ELR (cell line): ENCODE measurements at regions not wholly inside any gene's neighbourhood (a gene's known extent, or its start where the extent isn't known, plus 50 kb on each side); places are given as distances from the start of the nearest gene placed in this dataset.
"Not testable (repeated sequence)": the region's sequence is repeated elsewhere in the genome, so short reads cannot be mapped to it uniquely, and the experiment has no call there.

Experiments
- DNase-seq: peaks from one replicate; pipeline ENCODE4 v3.0.0-alpha.2; 2015; ENCODE audit warnings: low read depth

DNA sequence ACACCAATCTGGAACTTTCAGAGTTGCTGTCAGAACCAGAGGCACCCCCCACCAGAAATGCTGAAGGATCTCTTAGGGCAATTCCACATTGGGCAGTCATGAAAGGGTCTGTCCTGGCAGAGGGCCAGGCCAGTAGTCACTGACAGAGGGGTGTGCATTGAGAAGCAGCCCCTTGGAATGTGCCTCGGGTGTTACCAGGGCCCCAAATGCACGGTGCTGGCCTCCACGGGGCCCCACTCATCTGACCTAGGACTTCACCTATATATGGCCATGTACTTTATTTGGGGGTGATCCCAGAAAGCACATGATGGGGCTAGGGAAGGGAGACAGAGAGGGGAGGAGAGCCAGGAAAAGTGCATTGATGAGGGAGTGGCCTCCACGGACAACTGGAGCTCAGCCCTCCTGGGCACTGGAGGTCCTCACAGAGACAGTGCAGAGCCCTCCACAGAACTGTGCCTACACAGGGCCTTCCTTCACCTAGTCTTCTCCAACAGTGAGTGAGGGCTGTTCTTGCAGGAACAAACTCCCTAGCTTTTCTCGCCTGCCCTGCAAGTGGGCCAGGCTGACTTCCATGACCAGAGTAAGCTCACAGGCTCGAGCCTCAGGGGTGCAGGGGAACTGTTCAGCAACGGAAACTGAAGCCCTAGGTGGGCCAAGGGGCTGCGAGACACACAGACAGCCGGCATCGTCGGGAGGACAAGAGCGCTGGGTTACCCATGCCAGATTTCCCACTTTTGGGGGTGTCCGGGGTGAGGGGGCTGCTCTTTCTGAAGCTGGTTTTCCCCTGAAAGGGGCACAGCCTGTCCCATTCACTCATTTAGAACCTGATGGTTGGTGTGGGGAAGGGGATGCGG is 136.2 kb downstream of the HMX1 start:
- no peak for DNase-seq

DNA sequence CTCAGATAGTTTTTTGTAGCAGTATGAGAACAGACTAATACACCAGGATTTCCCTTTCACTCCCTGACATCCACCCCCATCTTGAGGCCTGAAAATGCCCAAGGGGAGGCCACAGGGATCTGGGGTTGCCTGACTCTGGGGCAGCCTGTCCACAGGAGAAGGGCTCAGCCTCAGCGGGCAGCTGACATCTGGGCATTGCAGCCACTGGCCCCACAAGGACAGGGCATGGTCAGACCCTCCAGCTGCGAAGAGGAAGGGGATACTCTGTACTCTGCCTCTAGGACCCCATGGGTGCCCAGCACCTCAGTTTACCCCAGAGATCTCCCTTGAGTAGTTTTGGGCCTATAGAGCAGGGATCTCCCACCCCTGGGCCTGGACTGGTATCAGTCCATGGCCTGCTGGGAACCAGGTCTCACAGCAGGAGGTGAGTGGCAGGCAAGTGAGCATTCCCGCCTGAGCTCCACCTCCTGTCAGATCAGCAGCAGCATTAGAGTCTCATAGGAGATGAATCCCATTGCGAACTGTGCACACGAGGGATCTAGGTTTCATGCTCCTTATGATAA is 138.9 kb downstream of the HMX1 start:
- no peak for DNase-seq

DNA sequence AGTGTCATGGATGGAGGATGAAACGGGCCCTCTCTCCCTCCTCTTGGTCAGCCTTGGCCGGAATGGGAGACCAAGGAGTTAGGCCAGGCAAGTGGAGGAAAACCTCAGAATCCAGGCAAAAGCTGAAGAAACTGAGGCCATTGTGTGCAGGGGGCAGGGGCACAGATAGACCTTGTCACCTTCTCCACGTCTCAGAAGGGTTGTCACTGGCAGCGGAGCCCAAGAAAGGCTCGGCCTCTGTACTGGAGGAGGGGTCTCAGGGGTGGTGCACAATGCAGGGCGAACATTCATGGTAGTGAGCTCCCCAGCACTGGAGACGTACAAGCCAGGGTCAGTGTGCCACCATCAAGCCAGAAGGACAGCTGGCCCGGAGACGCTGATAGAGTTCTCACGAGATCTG is 139.5 kb downstream of the CPZ start:
- DNase-seq, result no peak

- DNase-seq, result no peak
Observed at GRCh38 chr4:8731364-8731763, 138.8 kb downstream of the CPZ start.

DNA sequence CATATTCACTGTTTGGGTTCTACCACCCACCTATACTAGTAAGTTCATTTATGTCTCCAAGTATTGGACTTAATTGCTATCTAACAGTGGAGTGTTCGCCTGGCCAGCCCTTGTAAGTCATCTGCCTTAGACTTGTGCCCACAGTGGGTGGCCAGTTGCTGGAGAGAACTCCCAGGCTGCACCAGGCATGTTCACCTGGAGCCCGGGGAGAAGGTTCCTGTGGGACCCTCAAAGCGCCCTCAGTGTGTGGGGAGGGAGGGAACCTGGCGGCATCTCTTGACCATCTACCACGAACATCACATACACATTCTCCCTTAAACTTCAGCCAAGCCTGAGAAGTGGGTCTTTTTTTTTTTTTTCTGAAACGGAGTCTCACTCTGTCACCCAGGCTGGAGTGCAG is 138.1 kb downstream of the CPZ start:
- DNase-seq, result no peak

GRCh38 chr4:8730159-8730558 is 137.6 kb downstream of the CPZ start:
- no peak for DNase-seq

- no peak for DNase-seq
Observed at GRCh38 chr4:8729408-8730149, 137.0 kb downstream of the CPZ start.

GRCh38 chr4:8728536-8729407 is 136.2 kb downstream of the CPZ start:
- DNase-seq, result no peak

GRCh38 chr4:8727546-8728510 is 135.3 kb downstream of the CPZ start:
- DNase-seq, result no peak

DNA sequence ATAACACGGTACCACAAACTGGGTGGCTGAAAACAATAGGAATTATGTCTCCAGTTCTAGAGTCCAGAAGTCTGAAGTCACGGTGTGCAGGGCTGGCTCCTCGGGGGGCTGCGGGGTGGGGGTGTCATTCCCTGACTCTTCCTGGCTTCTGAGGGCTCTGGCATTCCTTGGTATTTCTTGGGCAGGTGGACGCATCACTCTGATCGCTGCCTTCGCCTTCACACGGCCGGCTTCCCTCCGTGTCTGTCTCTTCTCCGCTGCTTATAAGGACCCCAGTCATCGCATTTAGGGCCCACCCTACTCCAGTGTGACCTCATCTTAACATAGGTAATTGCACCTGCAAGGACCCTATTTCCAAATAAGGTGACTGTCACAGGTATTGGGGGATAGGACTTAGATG is 134.6 kb downstream of the CPZ start:
- DNase-seq, result no peak

GRCh38 chr4:8726344-8726851 is 133.8 kb downstream of the CPZ start:
- DNase-seq, result no peak

DNA sequence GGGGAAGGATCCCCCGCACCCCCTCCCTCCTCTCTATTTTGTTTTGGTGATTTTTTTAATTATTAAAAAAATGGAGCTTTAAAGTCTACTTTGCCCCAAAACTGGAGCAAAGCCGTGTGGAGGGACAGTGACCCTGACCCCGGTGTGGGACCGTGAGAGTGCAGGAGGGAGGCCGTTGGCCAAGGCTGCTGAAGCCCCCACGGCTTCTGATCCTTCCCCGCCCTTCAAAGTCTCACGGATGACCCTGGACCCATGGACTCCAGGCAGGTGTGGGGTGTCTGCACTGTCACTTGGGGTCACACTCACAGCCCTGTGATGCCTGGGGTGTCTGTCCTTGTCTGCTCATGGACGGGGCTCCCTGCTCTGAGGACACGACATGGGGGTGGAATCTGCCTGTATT is 133.3 kb downstream of the CPZ start:
- no peak for DNase-seq

DNA sequence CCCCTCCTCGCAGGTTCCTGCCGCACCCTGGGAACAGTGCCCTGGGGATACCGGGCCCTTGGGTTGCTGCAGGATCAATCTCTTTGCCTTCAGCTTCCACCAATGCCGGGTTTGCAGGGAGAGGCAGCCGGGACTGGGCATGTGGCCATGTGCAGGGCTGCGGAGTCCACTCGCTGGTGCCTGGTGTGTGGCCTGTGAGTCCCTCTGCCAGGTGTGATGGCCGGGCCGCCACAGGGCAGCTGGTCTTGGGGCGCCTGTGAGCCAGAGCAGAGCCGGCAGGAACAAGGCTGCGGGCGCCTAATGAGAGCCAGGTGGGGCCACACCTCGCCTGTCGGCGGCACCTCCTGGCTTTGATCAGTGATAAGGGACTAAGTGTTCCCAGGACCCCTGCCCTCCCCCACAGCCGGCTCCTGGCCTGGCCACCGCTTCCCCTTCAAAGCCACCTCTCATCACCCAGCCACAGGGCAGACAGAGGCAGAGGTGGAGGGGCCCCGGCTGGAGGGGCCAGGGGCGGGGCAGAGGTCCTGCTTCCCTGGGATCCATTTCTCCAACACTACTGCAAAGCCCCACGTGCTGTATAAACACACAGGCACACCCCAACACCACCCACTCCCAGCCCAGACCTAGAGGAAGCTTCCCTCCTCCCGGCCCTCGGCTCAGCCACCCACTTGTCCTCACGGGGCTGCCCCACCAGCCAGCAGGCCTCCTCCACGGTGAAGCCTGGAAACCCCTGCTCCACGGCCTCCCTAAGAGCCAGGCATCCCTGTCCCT is 132.7 kb downstream of the CPZ start:
- no peak for DNase-seq

DNA sequence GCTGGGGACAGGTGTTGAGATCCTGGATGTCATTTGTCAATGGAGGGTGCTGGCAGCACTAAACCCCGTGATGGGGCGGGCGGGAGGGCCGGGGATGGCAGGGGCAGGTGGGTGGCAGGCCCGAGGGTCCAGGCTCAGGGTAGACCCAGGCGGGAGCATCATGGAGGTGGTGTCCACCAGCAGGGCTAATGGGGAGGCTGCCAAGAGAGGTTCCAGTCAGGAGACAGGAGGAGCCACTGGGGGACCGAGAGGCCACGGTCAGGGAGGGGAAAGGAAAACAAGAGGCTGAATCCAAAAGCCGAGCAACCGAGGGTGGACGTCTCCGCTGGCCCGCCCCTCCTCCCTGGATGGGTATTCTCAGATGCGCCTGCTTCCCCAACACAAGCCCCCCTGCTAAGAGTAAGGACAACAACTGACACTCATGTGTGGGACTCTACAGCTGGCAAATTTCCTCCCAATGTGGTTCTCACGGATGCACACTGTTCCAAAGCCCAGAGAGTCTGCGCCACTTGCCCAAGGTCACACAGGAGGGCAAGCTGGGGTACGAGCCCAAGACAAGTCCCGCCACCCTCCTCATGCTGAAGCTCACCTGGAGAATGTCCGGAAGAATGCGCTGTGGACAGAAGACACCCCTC is 132.0 kb downstream of the CPZ start:
- no peak for DNase-seq

- DNase-seq, result no peak
Observed at GRCh38 chr4:8723222-8723980, 130.8 kb downstream of the CPZ start.

DNA sequence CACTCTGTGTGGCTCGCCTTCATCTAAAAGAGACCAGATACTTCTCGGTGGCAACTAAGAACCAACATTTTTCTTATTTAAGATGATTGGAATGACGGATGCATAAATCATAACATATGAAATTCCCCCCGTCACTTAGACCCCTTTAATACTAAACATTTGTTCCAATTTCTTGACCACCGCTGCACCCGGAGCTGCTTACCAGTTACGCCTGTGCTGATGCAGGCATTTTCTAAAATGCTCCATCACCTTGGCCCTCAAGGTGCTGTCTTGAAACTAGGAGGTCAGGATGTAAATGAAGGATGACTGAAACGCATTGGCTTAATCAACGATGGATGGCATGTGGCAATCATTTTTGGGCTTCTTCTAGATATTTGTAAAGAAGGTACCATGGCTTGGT is 130.0 kb downstream of the CPZ start:
- DNase-seq, result no peak

GRCh38 chr4:8721621-8722020 is 129.1 kb downstream of the CPZ start:
- no peak for DNase-seq

DNA sequence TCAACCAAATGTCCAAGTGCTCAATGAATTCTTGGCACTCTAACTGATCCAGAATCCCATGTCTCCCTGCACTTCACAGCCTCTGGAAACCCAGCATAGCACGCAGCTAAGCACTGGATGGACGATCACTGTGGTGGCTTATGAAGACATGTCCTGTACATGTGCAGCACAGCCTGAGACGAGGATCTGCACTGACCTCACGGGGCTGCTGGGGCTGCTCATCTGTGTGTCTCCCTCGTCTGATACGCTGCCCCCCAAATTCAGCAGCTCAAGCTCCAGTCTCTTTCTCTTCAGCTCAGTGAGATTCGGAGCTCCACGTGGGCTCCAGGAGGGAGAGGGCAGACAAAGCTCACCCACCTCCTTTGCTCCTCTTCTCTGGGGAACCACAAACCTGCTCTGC is 126.9 kb downstream of the CPZ start:
- no peak for DNase-seq

- not testable (repeated sequence) for DNase-seq
Observed at GRCh38 chr4:8717470-8717869, 124.9 kb downstream of the CPZ start.
